ENCODE measurements at regions not wholly inside any gene's neighbourhood (a gene's known extent, or its start where the extent isn't known, plus 50 kb on each side); places are given as distances from the start of the nearest gene placed in this dataset.
"Not testable (repeated sequence)": the region's sequence is repeated elsewhere in the genome, so short reads cannot be mapped to it uniquely, and the experiment has no call there.

DNA sequence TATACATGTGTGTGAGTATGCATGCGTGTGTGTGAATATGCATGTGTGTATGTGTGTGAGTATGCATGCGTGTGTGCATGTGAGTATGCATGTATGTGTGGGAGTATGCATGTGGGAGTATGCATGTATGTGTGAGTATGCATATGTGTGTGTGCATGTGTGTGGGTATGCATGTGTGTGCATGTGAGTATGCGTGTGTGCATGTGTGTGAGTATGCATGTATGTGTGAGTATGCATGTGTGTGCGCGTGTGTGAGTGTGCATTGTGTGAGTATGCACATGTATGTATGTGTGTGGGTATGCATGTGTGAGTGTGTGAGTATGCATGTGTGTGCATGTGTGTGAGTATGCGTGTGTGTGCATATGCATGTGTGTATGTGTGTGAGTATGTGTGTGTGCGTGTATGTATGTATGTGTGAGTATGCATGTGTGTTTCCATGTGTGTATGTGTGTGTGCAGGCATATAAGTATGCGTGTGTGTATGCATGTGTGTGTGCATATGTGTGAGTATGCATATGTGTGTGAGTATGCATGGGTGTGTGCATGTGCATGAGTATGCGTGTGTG, 97.9 kb upstream of the MED13L start:
- no peak overlapping the region for H3K9ac ChIP-seq (ENCODE audit: low read length)
- H3K4me1 ChIP-seq (ENCODE audit: control insufficient read depth, insufficient read depth, low read length) = peaks cover 30% of the 10 kb centered on the region
- no peaks in the 10 kb centered on the region for H3K27me3 ChIP-seq (ENCODE audit: control insufficient read depth, insufficient read depth, low read length)
- H3K9me3 ChIP-seq (ENCODE audit: control insufficient read depth, insufficient read depth, low read depth, low read length) = no peaks in the 10 kb centered on the region
- no peaks in the 10 kb centered on the region for H3K36me3 ChIP-seq (ENCODE audit: control insufficient read depth, insufficient read depth, low read length)
- H3K27ac ChIP-seq (ENCODE audit: low read depth, low read length) = no peak overlapping the region
- H3K4me3 ChIP-seq (ENCODE audit: low read depth, low read length) = no peak overlapping the region

DNA sequence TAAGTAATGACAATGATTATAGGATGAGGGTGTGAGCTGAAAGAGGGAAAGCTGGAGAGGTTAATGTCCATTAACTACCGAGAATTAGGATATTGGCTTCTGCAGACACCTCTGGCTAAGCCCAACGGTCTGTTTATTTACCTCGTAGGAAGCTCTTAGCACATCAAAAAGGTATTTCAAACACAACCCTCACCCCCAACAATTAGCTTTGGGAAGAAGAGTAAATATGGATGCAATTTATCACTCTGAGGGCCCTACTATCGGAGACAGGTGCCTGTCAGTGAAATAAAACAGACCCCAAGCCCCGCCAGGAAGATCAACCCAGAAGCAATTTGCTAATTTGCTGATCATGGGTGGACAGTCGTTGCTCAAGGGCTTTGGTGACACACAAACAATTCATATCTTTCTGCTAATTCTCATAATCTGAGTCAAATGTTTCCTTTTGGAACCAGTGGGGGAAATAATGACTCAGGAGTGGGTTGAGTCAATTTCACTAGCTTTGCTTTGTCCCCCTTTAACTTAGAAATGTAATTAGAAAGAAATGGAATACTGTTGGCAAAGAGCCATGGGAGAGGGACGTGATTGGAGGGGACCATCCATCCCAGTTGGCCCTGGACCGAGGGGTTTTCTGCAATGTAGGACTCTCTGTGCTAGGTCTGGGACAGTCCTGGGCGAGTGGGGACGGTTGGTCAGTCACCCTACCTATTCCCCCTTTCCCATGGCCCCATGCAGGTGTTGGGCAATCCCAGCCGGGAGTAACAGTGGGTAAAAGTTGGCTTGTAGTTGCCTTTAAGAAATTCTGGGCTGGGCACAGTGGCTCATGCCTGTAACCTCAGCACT, 99.1 kb upstream of the MED13L start:
- Histone ChIP-seq H3K9me3 (ENCODE audit: control insufficient read depth, insufficient read depth, low read depth, low read length) (no peaks in the 10 kb centered on the region), H3K9ac (ENCODE audit: low read length) (no peak overlapping the region), H3K4me3 (ENCODE audit: low read depth, low read length) (no peak overlapping the region), H3K4me1 (ENCODE audit: control insufficient read depth, insufficient read depth, low read length) (peaks cover 35% of the 10 kb centered on the region), H3K27ac (ENCODE audit: low read depth, low read length) (no peak overlapping the region), H3K27me3 (ENCODE audit: control insufficient read depth, insufficient read depth, low read length) (no peaks in the 10 kb centered on the region), H3K36me3 (ENCODE audit: control insufficient read depth, insufficient read depth, low read length) (no peaks in the 10 kb centered on the region)

DNA sequence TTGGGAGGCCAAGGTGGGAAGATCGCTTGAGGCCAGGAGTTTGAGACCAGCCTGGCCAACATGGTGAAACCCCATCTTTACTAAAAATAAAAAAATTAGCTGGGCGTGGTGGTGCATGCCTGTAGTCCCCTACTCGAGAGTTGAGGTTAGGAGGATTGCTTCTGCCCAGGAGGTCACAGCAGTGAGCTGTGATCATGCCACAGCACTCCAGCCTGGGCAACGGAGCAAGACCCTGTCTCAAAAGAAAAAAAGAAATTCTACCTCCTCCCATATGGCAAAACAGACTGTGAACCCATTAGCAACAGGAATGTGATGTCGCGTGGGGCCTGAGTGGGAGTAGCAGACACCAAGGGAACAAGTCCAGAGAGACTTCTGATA, 99.7 kb upstream of the MED13L start:
- H3K27me3 ChIP-seq (ENCODE audit: control insufficient read depth, insufficient read depth, low read length); H3K4me3 ChIP-seq (ENCODE audit: low read depth, low read length); H3K36me3 ChIP-seq (ENCODE audit: control insufficient read depth, insufficient read depth, low read length); H3K9ac ChIP-seq (ENCODE audit: low read length); H3K9me3 ChIP-seq (ENCODE audit: control insufficient read depth, insufficient read depth, low read depth, low read length); H3K27ac ChIP-seq (ENCODE audit: low read depth, low read length): not testable (repeated sequence)
- peaks cover 41% of the 10 kb centered on the region for H3K4me1 ChIP-seq (ENCODE audit: control insufficient read depth, insufficient read depth, low read length)

DNA sequence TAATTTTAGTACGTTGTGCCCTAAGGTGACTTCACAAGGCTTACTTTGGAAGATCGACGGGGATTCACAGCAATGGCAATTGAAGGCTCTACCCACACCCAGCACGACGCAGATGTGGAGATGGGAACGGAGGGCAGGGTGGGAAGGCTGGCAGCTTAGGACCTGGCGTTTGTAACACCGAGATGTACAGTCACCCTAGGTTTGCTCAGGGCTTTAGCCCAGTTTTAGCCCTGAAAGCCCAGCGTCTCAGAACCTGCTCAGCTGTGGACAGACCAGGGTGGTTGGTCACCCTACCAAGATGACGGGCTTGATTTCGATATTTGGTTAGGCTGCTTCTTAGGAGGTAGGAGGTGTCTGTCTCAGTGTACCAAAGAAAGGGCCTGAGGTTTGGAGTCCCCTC, 100.5 kb upstream of the MED13L start:
- H3K27ac ChIP-seq (ENCODE audit: low read depth, low read length) = no peak overlapping the region
- H3K9me3 ChIP-seq (ENCODE audit: control insufficient read depth, insufficient read depth, low read depth, low read length) = no peaks in the 10 kb centered on the region
- H3K4me3 ChIP-seq (ENCODE audit: low read depth, low read length) = no peak overlapping the region
- no peaks in the 10 kb centered on the region for H3K27me3 ChIP-seq (ENCODE audit: control insufficient read depth, insufficient read depth, low read length)
- no peaks in the 10 kb centered on the region for H3K36me3 ChIP-seq (ENCODE audit: control insufficient read depth, insufficient read depth, low read length)
- peaks cover 46% of the 10 kb centered on the region for H3K4me1 ChIP-seq (ENCODE audit: control insufficient read depth, insufficient read depth, low read length)
- H3K9ac ChIP-seq (ENCODE audit: low read length) = no peak overlapping the region

DNA sequence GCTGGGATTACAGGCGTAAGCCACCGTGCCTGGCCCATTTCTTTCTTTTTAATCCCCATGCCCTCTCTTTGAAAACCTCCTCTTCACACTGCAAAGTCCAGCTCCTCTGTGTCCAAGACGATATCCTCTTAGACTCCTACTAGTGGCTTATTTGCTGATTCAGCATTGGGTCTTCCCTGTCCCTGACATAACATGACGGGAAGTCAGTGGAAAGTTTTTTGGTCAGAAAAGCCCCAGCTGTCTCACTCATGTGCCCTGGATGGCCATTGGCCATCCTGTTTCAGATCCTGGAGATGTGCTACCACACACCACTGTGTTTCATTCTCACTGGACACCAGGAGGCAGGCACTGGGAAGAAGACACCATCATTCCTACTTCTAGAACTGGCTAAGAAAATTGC, 102.6 kb upstream of the MED13L start:
- Histone ChIP-seq H3K27ac (ENCODE audit: low read depth, low read length) (no peak overlapping the region), H3K4me3 (ENCODE audit: low read depth, low read length) (no peak overlapping the region), H3K9ac (ENCODE audit: low read length) (no peak overlapping the region), H3K36me3 (ENCODE audit: control insufficient read depth, insufficient read depth, low read length) (no peaks in the 10 kb centered on the region), H3K9me3 (ENCODE audit: control insufficient read depth, insufficient read depth, low read depth, low read length) (no peaks in the 10 kb centered on the region), H3K4me1 (ENCODE audit: control insufficient read depth, insufficient read depth, low read length) (peaks cover 53% of the 10 kb centered on the region), H3K27me3 (ENCODE audit: control insufficient read depth, insufficient read depth, low read length) (no peaks in the 10 kb centered on the region)

DNA sequence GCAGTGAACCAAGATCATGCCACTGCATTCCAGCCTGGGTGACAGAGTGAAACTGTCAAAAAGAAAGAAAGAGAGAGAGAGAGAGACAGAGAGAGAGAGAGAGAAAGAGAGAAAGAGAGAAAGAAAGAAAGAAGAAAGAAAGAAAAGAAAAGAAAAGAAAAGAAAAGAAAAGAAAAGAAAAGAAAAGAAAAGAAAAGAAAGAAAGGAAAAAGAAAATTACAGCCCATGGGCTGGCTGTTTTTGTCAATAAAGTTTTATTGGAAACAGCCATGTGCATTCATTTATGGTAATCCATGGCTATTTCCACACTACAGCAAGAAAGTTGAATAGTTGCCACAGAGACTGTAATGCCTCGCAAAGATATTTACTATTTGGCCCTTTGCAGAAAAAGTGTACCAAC, 103.2 kb upstream of the MED13L start:
- Histone ChIP-seq H3K9ac (ENCODE audit: low read length) (peak overlapping the region; percentile 84), H3K4me1 (ENCODE audit: control insufficient read depth, insufficient read depth, low read length) (peaks cover 53% of the 10 kb centered on the region), H3K27ac (ENCODE audit: low read depth, low read length) (peak overlapping the region; percentile 50; the same call in 1 of the 2 replicates)
- not testable (repeated sequence) for H3K4me3 ChIP-seq (ENCODE audit: low read depth, low read length); H3K27me3 ChIP-seq (ENCODE audit: control insufficient read depth, insufficient read depth, low read length); H3K9me3 ChIP-seq (ENCODE audit: control insufficient read depth, insufficient read depth, low read depth, low read length); H3K36me3 ChIP-seq (ENCODE audit: control insufficient read depth, insufficient read depth, low read length)

DNA sequence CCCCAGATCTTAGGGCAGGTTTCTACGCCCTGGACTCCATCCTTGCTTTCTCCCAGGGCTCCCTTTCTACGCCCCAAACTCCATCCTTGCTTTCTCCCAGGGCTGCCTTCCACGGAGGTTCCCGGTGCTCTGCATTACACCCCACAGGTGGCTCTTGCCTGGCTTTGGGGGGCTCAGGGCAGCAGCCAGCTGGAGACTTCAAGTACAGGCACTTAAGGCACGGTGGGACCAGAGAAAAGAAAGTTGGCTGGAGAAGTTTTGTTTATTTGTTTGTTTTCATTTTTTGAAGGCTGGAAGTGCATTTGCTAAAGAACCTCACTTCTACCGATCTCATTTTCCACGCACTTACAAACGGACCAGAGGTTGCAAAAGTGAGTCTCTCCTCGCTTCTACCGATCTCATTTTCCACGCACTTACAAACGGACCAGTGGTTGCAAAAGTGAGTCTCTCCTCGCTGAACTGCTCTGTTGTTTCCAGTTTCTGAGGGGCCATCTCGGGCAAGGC, 103.8 kb upstream of the MED13L start:
- Histone ChIP-seq H3K9me3 (ENCODE audit: control insufficient read depth, insufficient read depth, low read depth, low read length) (no peaks in the 10 kb centered on the region), H3K9ac (ENCODE audit: low read length) (peak overlapping the region; percentile 84), H3K4me3 (ENCODE audit: low read depth, low read length) (peak overlapping the region; percentile 36), H3K4me1 (ENCODE audit: control insufficient read depth, insufficient read depth, low read length) (peaks cover 50% of the 10 kb centered on the region), H3K27ac (ENCODE audit: low read depth, low read length) (peak overlapping the region; percentile 50; the same call in 1 of the 2 replicates), H3K27me3 (ENCODE audit: control insufficient read depth, insufficient read depth, low read length) (no peaks in the 10 kb centered on the region), H3K36me3 (ENCODE audit: control insufficient read depth, insufficient read depth, low read length) (no peaks in the 10 kb centered on the region)

DNA sequence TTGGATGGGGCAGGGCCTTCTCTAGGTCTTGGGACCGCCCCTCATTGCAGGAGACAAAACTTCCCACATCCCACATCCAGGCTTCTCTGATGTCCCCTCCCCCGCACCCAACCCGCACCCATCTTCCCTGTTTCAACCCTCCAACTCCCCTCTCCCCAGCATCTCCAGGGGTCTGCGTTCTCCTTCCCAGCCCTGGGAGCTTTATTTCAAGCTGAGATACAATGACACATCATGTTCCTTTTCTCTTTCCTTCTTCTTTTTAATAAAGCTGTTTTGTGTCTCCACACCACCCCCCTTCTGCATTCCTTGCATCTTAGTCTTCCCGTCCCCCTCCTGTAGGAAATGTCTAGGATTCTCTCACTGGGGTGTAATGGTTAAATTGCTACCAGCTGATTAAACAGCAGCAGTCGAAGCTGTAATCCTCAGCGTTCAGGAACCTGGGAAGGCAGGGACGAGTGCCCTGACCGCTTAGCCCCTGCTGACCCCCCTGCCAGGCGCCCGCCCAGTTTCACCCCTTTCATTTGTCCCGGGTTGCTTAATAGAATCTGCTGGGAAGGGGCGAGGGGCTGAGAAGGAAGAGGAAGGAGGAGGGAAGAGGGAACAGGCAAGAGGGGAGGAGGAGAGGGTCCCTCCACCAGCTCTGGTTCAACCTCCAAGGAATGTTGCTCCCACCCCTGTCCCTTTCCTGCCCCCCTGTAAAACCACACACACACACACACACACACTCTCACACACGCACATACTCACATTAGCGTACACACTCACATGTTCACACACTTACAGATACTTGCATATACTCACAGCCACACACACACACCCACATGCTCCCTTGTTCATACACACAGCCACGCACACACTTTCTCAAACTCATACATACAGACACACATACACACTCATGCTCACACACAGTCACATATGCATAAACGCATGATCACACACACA, 104.5 kb upstream of the MED13L start:
- Histone ChIP-seq H3K27ac (ENCODE audit: low read depth, low read length) (peak overlapping the region; percentile 50; the same call in 1 of the 2 replicates), H3K36me3 (ENCODE audit: control insufficient read depth, insufficient read depth, low read length) (no peaks in the 10 kb centered on the region), H3K27me3 (ENCODE audit: control insufficient read depth, insufficient read depth, low read length) (no peaks in the 10 kb centered on the region), H3K4me1 (ENCODE audit: control insufficient read depth, insufficient read depth, low read length) (peaks cover 44% of the 10 kb centered on the region), H3K9me3 (ENCODE audit: control insufficient read depth, insufficient read depth, low read depth, low read length) (no peaks in the 10 kb centered on the region), H3K9ac (ENCODE audit: low read length) (peak overlapping the region; percentile 84), H3K4me3 (ENCODE audit: low read depth, low read length) (peak overlapping the region; percentile 36)

DNA sequence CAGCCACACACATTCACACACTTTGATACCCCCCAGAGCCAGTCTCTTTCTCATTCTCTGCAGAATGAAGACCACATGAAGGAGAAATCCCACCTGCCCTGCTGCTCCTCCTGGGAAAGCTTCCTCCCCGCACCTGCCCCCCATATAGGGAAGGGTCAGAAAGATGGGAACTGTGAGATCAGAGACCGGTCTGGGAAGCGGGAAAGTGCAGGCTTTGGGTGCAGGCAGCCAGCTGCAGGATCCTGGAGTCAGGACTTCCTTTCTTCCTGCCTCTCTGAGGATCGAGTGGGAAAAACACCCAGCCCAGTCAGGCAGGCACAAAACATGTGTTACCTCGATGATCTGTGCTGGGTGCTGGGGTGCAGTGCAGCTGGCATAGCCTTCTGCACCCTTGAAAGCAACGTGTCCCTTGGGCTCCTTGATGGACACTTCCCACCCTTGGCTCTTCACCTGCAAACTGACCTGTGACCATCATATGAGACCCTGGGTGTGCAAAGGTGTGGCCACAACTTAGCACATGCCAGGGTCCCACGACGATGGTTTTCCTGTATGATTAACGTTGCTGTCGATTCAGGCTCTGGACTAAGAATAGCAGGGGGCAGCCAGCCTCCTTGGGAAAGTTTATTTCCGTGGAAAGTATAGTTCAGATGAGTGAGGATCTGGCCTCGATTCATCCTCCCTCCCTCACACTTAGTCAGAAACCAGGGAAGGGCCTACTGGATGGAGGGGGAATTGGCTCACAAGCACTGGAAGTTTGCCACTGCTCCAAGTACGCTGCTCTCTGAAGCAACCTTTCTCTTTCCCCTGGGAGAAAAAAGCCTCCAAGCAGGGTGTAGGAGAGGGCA, 105.4 kb upstream of the MED13L start:
- no peaks in the 10 kb centered on the region for H3K9me3 ChIP-seq (ENCODE audit: control insufficient read depth, insufficient read depth, low read depth, low read length)
- H3K36me3 ChIP-seq (ENCODE audit: control insufficient read depth, insufficient read depth, low read length) = no peaks in the 10 kb centered on the region
- H3K27ac ChIP-seq (ENCODE audit: low read depth, low read length) = peak overlapping the region; percentile 50; the same call in 1 of the 2 replicates
- H3K4me3 ChIP-seq (ENCODE audit: low read depth, low read length) = peak overlapping the region; percentile 36; the same call in 1 of the 2 replicates
- peak overlapping the region; percentile 84 for H3K9ac ChIP-seq (ENCODE audit: low read length)
- no peaks in the 10 kb centered on the region for H3K27me3 ChIP-seq (ENCODE audit: control insufficient read depth, insufficient read depth, low read length)
- peaks cover 44% of the 10 kb centered on the region for H3K4me1 ChIP-seq (ENCODE audit: control insufficient read depth, insufficient read depth, low read length)

DNA sequence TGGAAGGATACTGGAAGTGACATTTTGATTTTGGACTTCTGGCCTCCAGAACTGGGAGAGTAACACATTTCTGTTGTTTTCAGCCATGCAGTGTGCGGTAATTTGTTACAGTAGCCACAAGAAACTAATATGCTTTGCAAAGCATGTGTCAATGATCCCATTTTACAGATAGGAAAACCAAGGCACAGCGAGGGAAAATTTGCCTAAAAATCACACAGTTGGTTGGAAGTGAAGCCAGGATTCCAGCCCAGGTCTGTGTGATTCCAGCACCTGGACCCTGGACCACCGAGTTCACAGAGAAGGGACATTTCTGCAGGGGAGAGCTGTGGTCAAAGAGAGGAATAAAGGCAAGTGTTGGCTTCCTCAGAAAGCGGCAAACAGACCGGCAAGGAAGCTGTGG, 106.7 kb upstream of the MED13L start:
- Histone ChIP-seq H3K27me3 (ENCODE audit: control insufficient read depth, insufficient read depth, low read length) (no peaks in the 10 kb centered on the region), H3K4me1 (ENCODE audit: control insufficient read depth, insufficient read depth, low read length) (peaks cover 44% of the 10 kb centered on the region), H3K9ac (ENCODE audit: low read length) (peak overlapping the region; percentile 5), H3K4me3 (ENCODE audit: low read depth, low read length) (no peak overlapping the region), H3K9me3 (ENCODE audit: control insufficient read depth, insufficient read depth, low read depth, low read length) (no peaks in the 10 kb centered on the region), H3K36me3 (ENCODE audit: control insufficient read depth, insufficient read depth, low read length) (no peaks in the 10 kb centered on the region), H3K27ac (ENCODE audit: low read depth, low read length) (no peak overlapping the region)
